ENCODE measurements at regions not wholly inside any gene's neighbourhood (a gene's known extent, or its start where the extent isn't known, plus 50 kb on each side); places are given as distances from the start of the nearest gene placed in this dataset.

DNA sequence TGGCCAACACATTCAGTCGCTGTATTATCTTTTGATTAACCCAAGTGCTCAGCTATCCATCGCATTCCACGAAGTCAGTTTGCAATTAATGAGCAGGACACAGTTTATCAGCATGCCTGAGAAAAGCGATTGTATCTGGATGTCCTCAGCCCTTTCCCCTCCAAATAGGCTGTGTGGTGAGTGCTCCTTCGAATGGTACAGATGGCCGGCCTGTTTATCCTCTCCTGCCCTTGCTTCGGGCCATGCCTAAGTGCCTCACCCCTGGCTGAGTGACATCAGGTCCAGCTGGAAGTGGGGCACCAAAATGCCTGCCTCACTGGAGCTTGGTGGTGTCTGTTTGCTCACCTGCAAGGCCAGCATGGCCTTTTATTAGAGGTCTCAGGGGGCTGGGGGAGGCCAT, 317.3 kb downstream of the GADD45G start:
- TF ChIP-seq, protein P1, sequence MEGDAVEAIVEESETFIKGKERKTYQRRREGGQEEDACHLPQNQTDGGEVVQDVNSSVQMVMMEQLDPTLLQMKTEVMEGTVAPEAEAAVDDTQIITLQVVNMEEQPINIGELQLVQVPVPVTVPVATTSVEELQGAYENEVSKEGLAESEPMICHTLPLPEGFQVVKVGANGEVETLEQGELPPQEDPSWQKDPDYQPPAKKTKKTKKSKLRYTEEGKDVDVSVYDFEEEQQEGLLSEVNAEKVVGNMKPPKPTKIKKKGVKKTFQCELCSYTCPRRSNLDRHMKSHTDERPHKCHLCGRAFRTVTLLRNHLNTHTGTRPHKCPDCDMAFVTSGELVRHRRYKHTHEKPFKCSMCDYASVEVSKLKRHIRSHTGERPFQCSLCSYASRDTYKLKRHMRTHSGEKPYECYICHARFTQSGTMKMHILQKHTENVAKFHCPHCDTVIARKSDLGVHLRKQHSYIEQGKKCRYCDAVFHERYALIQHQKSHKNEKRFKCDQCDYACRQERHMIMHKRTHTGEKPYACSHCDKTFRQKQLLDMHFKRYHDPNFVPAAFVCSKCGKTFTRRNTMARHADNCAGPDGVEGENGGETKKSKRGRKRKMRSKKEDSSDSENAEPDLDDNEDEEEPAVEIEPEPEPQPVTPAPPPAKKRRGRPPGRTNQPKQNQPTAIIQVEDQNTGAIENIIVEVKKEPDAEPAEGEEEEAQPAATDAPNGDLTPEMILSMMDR (IDR thresholded peaks at IDR 0.05), result no peak
- no peak for TF ChIP-seq POLR2A (IDR thresholded peaks at IDR 0.05)

Measured in testis (tissue), 2 donors.